GM13976 (cell line): ENCODE measurements at regions not wholly inside any gene's neighbourhood (a gene's known extent, or its start where the extent isn't known, plus 50 kb on each side); places are given as distances from the start of the nearest gene placed in this dataset.

Source experiments
- DNase-seq: peaks from one replicate; pipeline ENCODE4 v3.0.0; 2012; ENCODE audit warnings: low spot score
- CTCF ChIP-seq: IDR thresholded peaks from 2 replicates; pipeline ENCODE4 v1.5.1; 2012; ENCODE audit warnings: borderline replicate concordance, mild to moderate bottlenecking; ENCODE audit not compliant: insufficient read depth; ENCODE audit errors: extremely low read depth, missing control alignments, control extremely low read depth
- in situ Hi-C: fragments of 300-500 bp; cut with MboI; formaldehyde crosslinking; loops from one replicate; pipeline ENCODE4 v1.12.0; 2022; ENCODE audit warnings: low sequenced_read_pairs, mixed read lengths, inconsistent platforms; ENCODE audit not compliant: unreplicated experiment

GRCh38 chr6:101294676-101295075, 98.8 kb upstream of the GRIK2 start:
- in situ Hi-C loops, result no loop called here
- DNase-seq, result no peak
- TF ChIP-seq CTCF, result no peak

- in situ Hi-C loops, result no loop called here
- DNase-seq, result no peak
- TF ChIP-seq CTCF, result no peak
Observed at GRCh38 chr6:101296169-101296960, 97.1 kb upstream of the GRIK2 start.

GRCh38 chr6:101302593-101302992, 90.9 kb upstream of the GRIK2 start:
- TF ChIP-seq CTCF, result no peak

GRCh38 chr6:101303495-101303894, 90.0 kb upstream of the GRIK2 start:
- no peak for TF ChIP-seq CTCF
- DNase-seq, result no peak
- in situ Hi-C loops, result no loop called here

More at GRCh38 chr6:101302593-101302992, 90.9 kb upstream of the GRIK2 start:
- in situ Hi-C loops, result no loop called here
- no peak for DNase-seq

- no peak for DNase-seq
- no peak for TF ChIP-seq CTCF
- in situ Hi-C loops, result no loop called here
Observed at GRCh38 chr6:101312652-101313051, 80.9 kb upstream of the GRIK2 start.

- no peak for DNase-seq
- TF ChIP-seq CTCF, result no peak
- in situ Hi-C loops, result no loop called here
Observed at GRCh38 chr6:101322921-101323320, 70.6 kb upstream of the GRIK2 start.
